ENCODE measurements at regions not wholly inside any gene's neighbourhood (a gene's known extent, or its start where the extent isn't known, plus 50 kb on each side); places are given as distances from the start of the nearest gene placed in this dataset.

DNA sequence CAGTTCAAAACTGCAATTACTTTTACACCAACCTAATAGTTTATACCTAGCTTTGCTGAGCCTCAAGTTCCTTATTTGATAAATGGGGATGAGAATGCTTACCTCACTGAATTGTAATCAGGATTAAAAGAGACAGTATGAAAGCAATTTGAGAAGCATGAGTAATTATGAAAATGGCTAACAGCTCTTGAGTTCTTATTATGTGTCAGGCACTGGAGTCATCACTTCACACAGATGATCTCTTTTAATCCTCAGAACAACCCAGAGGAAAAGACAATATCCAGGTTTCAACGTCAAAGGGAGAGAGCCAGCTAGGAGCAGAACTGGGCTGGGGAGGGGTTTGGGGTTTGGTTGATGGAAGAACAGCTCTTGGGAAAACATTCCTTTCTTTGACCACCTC lies 221.0 kb upstream of the NWD2 start:
- Histone ChIP-seq H3K27me3 (ENCODE audit: insufficient read depth, low read length) (no peaks in the 10 kb centered on the region), H3K27ac (ENCODE audit: low read depth, low read length) (no peak overlapping the region), H3K9me3 (ENCODE audit: insufficient read depth, low read depth, low read length) (no peaks in the 10 kb centered on the region), H3K4me1 (ENCODE audit: insufficient read depth, low read length) (no peaks in the 10 kb centered on the region), H3K36me3 (ENCODE audit: insufficient read depth, low read length) (no peaks in the 10 kb centered on the region), H3K4me3 (ENCODE audit: low read length) (no peak overlapping the region), H3K9ac (ENCODE audit: low read depth, low read length) (no peak overlapping the region)
- WGBS: no CpG with 5 or more reads among the region's 1 CpG

DNA sequence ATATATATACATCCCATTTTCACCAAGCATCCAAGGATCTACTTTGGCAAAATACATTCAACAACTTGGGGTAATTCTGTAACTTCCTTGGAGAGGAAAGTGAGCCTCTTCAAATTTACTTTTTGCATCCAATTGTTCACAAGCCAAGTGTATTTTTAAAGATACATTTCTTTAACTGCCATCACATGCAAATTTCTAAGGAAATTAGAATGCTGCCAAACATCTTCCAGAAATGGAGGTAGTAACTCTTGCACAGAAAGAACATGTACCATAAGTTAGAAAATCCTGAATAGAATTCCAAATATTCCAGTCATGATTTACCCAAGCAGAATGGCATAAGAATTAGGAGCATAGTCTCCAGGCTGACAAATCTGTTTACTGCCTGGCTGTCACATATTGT lies 220.5 kb upstream of the NWD2 start:
- H3K9me3 ChIP-seq (ENCODE audit: insufficient read depth, low read depth, low read length): no peaks in the 10 kb centered on the region
- no peak overlapping the region for H3K27ac ChIP-seq (ENCODE audit: low read depth, low read length)
- H3K4me1 ChIP-seq (ENCODE audit: insufficient read depth, low read length): no peaks in the 10 kb centered on the region
- no peak overlapping the region for H3K9ac ChIP-seq (ENCODE audit: low read depth, low read length)
- no peaks in the 10 kb centered on the region for H3K27me3 ChIP-seq (ENCODE audit: insufficient read depth, low read length)
- no peaks in the 10 kb centered on the region for H3K36me3 ChIP-seq (ENCODE audit: insufficient read depth, low read length)
- no peak overlapping the region for H3K4me3 ChIP-seq (ENCODE audit: low read length)

DNA sequence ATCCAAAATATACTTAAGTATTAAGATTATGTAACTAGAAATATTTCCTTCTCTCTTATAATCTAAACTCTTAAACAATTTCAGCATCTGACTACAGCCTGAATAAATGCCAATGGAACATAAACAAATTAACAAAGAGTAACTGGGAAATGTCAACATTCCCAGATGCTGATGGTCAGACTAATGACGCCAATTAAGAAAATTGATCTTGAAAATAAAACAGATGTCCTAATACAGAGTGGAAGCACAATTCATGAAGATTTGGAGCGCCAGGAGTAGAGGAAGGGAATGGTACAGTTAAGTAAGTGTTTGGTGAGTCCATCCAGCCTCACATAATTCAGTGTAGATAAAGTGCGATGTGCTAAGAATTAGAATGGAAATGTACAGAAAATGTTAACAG lies 203.7 kb upstream of the NWD2 start:
- 99% methylated on average over 3 of the region's 3 CpGs for WGBS
- no peak overlapping the region for H3K27ac ChIP-seq (ENCODE audit: low read depth, low read length)
- H3K4me1 ChIP-seq (ENCODE audit: insufficient read depth, low read length): no peaks in the 10 kb centered on the region
- H3K9ac ChIP-seq (ENCODE audit: low read depth, low read length): no peak overlapping the region
- H3K36me3 ChIP-seq (ENCODE audit: insufficient read depth, low read length): no peaks in the 10 kb centered on the region
- no peaks in the 10 kb centered on the region for H3K9me3 ChIP-seq (ENCODE audit: insufficient read depth, low read depth, low read length)
- H3K4me3 ChIP-seq (ENCODE audit: low read length): no peak overlapping the region
- H3K27me3 ChIP-seq (ENCODE audit: insufficient read depth, low read length): no peaks in the 10 kb centered on the region

DNA sequence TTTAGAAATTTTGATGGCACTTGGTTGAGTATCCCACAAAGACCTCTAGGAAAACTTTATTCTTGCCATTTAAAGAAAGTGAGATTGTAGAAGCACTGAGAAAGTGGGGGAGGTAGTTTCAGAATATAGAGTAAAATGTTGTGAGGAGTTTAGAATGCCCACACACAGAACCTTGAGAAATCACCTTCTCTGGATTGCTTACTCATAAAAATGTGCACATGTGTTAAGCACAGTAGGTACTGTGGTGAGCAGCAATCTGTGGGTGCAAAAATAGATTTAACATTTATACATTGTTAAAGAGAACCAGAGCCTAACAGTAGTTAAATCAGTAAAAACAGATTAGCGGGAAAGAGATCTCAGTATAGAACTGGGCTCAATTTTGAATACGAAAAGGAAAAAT lies 201.2 kb upstream of the NWD2 start:
- H3K36me3 ChIP-seq (ENCODE audit: insufficient read depth, low read length): no peaks in the 10 kb centered on the region
- no peak overlapping the region for H3K27ac ChIP-seq (ENCODE audit: low read depth, low read length)
- H3K9ac ChIP-seq (ENCODE audit: low read depth, low read length): no peak overlapping the region
- 95% methylated on average over 2 of the region's 2 CpGs for WGBS
- no peaks in the 10 kb centered on the region for H3K27me3 ChIP-seq (ENCODE audit: insufficient read depth, low read length)
- H3K4me1 ChIP-seq (ENCODE audit: insufficient read depth, low read length): no peaks in the 10 kb centered on the region
- H3K9me3 ChIP-seq (ENCODE audit: insufficient read depth, low read depth, low read length): no peaks in the 10 kb centered on the region
- H3K4me3 ChIP-seq (ENCODE audit: low read length): no peak overlapping the region

DNA sequence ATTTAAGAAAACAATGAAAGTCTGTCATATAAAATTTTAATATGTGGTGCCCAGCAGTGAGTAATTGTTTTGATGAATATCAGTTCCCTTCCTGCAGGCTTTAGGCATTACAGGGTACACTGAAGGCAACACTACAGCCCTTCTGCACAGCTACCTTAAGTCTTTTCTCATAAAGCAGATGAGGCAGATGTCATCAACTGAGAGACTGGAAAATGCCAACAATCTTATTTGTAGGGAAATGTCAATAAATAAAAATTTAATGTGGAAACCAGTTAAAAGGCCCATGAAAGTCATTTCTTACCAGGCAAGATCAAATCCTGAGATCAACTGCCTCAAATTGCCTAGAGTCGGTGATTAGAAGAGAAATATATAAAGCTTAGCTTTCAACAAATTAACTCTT lies 193.4 kb upstream of the NWD2 start:
- Histone ChIP-seq H3K4me1 (ENCODE audit: insufficient read depth, low read length) (peaks cover 5% of the 10 kb centered on the region; the same call in 1 of the 2 replicates), H3K27ac (ENCODE audit: low read depth, low read length) (no peak overlapping the region), H3K36me3 (ENCODE audit: insufficient read depth, low read length) (no peaks in the 10 kb centered on the region), H3K9me3 (ENCODE audit: insufficient read depth, low read depth, low read length) (no peaks in the 10 kb centered on the region), H3K4me3 (ENCODE audit: low read length) (no peak overlapping the region), H3K27me3 (ENCODE audit: insufficient read depth, low read length) (no peaks in the 10 kb centered on the region), H3K9ac (ENCODE audit: low read depth, low read length) (no peak overlapping the region)
- no CpG with 5 or more reads among the region's 1 CpG for WGBS

- H3K9me3 ChIP-seq (ENCODE audit: insufficient read depth, low read depth, low read length): no peaks in the 10 kb centered on the region
- peaks cover 5% of the 10 kb centered on the region; the same call in 1 of the 2 replicates for H3K4me1 ChIP-seq (ENCODE audit: insufficient read depth, low read length)
- H3K27me3 ChIP-seq (ENCODE audit: insufficient read depth, low read length): no peaks in the 10 kb centered on the region
- no peaks in the 10 kb centered on the region for H3K36me3 ChIP-seq (ENCODE audit: insufficient read depth, low read length)
- H3K27ac ChIP-seq (ENCODE audit: low read depth, low read length): no peak overlapping the region
- WGBS: 95% methylated on average over 2 of the region's 2 CpGs
- no peak overlapping the region for H3K9ac ChIP-seq (ENCODE audit: low read depth, low read length)
- no peak overlapping the region for H3K4me3 ChIP-seq (ENCODE audit: low read length)
Measured at GRCh38 chr4:37051866-37052265, 192.7 kb upstream of the NWD2 start.

- no peak overlapping the region for H3K4me3 ChIP-seq (ENCODE audit: low read length)
- WGBS: 43% methylated on average over 4 of the region's 4 CpGs
- no peaks in the 10 kb centered on the region for H3K27me3 ChIP-seq (ENCODE audit: insufficient read depth, low read length)
- no peak overlapping the region for H3K9ac ChIP-seq (ENCODE audit: low read depth, low read length)
- no peak overlapping the region for H3K27ac ChIP-seq (ENCODE audit: low read depth, low read length)
- peaks cover 20% of the 10 kb centered on the region for H3K4me1 ChIP-seq (ENCODE audit: insufficient read depth, low read length)
- no peaks in the 10 kb centered on the region for H3K9me3 ChIP-seq (ENCODE audit: insufficient read depth, low read depth, low read length)
- no peaks in the 10 kb centered on the region for H3K36me3 ChIP-seq (ENCODE audit: insufficient read depth, low read length)
Measured at GRCh38 chr4:37054531-37055077, 189.9 kb upstream of the NWD2 start.

GRCh38 chr4:37058826-37059225 lies 185.7 kb upstream of the NWD2 start:
- 88% methylated on average over 4 of the region's 4 CpGs for WGBS
- Histone ChIP-seq H3K27me3 (ENCODE audit: insufficient read depth, low read length) (no peaks in the 10 kb centered on the region), H3K4me1 (ENCODE audit: insufficient read depth, low read length) (peaks cover 20% of the 10 kb centered on the region), H3K4me3 (ENCODE audit: low read length) (no peak overlapping the region), H3K36me3 (ENCODE audit: insufficient read depth, low read length) (no peaks in the 10 kb centered on the region), H3K9ac (ENCODE audit: low read depth, low read length) (no peak overlapping the region), H3K27ac (ENCODE audit: low read depth, low read length) (no peak overlapping the region), H3K9me3 (ENCODE audit: insufficient read depth, low read depth, low read length) (no peaks in the 10 kb centered on the region)

DNA sequence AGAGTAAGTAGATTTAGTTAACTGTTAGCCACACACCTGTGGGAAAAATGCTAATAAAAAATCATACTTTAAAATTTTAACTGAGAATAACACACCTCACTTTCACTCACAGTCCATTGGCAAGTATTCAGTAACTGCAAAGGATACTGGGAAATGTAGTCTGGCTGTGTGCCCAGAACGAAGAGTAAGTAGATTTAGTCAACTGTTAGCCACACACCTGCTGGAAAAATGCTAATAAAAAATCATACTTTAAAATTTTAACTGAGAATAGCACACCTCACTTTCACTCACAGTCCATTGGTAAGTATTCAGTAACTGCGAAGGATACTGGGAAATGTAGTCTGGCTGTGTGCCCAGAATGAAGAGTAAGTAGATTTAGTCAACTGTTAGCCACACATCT lies 178.4 kb upstream of the NWD2 start:
- no peaks in the 10 kb centered on the region for H3K9me3 ChIP-seq (ENCODE audit: insufficient read depth, low read depth, low read length)
- no peaks in the 10 kb centered on the region for H3K27me3 ChIP-seq (ENCODE audit: insufficient read depth, low read length)
- no peak overlapping the region for H3K27ac ChIP-seq (ENCODE audit: low read depth, low read length)
- H3K36me3 ChIP-seq (ENCODE audit: insufficient read depth, low read length): no peaks in the 10 kb centered on the region
- 86% methylated on average over 1 of the region's 2 CpGs for whole genome bisulfite sequencing
- no peak overlapping the region for H3K4me3 ChIP-seq (ENCODE audit: low read length)
- H3K4me1 ChIP-seq (ENCODE audit: insufficient read depth, low read length): no peaks in the 10 kb centered on the region
- no peak overlapping the region for H3K9ac ChIP-seq (ENCODE audit: low read depth, low read length)

GRCh38 chr4:37068580-37068979 lies 176.0 kb upstream of the NWD2 start:
- no peak overlapping the region for H3K27ac ChIP-seq (ENCODE audit: low read depth, low read length)
- WGBS: 61% methylated on average over 5 of the region's 5 CpGs
- H3K27me3 ChIP-seq (ENCODE audit: insufficient read depth, low read length): no peaks in the 10 kb centered on the region
- H3K9ac ChIP-seq (ENCODE audit: low read depth, low read length): no peak overlapping the region
- no peaks in the 10 kb centered on the region for H3K9me3 ChIP-seq (ENCODE audit: insufficient read depth, low read depth, low read length)
- H3K4me3 ChIP-seq (ENCODE audit: low read length): no peak overlapping the region
- no peaks in the 10 kb centered on the region for H3K4me1 ChIP-seq (ENCODE audit: insufficient read depth, low read length)
- no peaks in the 10 kb centered on the region for H3K36me3 ChIP-seq (ENCODE audit: insufficient read depth, low read length)

DNA sequence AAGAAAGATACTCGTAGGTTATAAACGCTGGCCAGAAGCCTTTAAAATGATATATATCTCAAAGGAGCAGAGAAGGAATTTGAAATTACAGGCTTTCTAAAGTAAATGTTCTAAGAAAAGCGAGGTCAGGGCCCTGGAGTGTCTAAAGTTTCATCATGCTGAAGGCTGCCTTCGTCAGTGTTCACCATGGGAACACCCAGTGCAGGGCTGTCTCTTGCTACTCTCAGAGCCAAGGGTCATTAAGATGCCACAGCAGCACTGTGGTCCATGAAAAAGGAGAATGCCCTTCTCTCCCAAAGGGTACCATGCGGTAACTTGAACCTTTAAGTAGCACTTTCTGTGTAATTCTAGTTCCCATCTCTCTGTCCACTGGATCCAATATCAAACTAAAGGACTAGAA lies 174.5 kb upstream of the NWD2 start:
- Histone ChIP-seq H3K27ac (ENCODE audit: low read depth, low read length) (no peak overlapping the region), H3K27me3 (ENCODE audit: insufficient read depth, low read length) (no peaks in the 10 kb centered on the region), H3K4me3 (ENCODE audit: low read length) (no peak overlapping the region), H3K9ac (ENCODE audit: low read depth, low read length) (no peak overlapping the region), H3K9me3 (ENCODE audit: insufficient read depth, low read depth, low read length) (no peaks in the 10 kb centered on the region), H3K36me3 (ENCODE audit: insufficient read depth, low read length) (no peaks in the 10 kb centered on the region), H3K4me1 (ENCODE audit: insufficient read depth, low read length) (no peaks in the 10 kb centered on the region)
- 83% methylated on average over 5 of the region's 5 CpGs for WGBS

GRCh38 chr4:37071576-37071975 lies 173.0 kb upstream of the NWD2 start:
- Histone ChIP-seq H3K4me1 (ENCODE audit: insufficient read depth, low read length) (no peaks in the 10 kb centered on the region), H3K9ac (ENCODE audit: low read depth, low read length) (no peak overlapping the region), H3K9me3 (ENCODE audit: insufficient read depth, low read depth, low read length) (no peaks in the 10 kb centered on the region), H3K36me3 (ENCODE audit: insufficient read depth, low read length) (no peaks in the 10 kb centered on the region), H3K4me3 (ENCODE audit: low read length) (no peak overlapping the region), H3K27ac (ENCODE audit: low read depth, low read length) (no peak overlapping the region), H3K27me3 (ENCODE audit: insufficient read depth, low read length) (no peaks in the 10 kb centered on the region)
- 96% methylated on average over 3 of the region's 3 CpGs for WGBS

Measured in HUES64 (cell line).